ENCODE measurements at regions not wholly inside any gene's neighbourhood (a gene's known extent, or its start where the extent isn't known, plus 50 kb on each side); places are given as distances from the start of the nearest gene placed in this dataset.

- no peak for DNase-seq
These were observed 900.7 kb downstream of the SOCS6 start for GRCh38 chr18:71189581-71189980.

DNA sequence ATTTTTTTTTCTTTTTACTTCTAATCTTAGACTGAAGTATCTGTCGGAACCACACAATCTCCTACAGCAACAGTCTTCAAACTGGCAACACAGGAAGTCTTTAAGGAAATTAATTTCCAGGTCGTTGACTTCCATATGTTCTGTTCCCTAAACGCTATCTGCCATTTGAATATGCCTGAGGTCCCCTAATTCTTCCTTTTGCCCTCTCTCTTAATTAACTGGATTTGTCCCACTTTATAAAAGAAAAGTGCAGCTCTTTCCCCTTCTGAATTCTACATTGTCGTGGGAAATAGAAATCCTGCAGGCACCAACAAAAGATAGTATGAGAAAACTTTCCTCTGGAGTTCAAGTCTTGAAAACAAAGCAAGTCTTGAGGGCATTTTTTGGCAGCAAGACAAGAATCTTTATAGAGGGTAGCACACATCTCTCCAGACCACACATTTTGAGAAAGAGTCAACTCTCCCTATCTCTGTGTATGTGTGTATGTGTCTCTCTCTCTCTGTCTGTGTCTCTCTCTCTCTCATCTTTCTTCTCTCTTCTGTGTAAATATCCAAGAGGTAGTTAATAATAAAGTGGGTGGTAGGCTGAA lies 879.8 kb downstream of the SOCS6 start:
- no peak for DNase-seq

DNA sequence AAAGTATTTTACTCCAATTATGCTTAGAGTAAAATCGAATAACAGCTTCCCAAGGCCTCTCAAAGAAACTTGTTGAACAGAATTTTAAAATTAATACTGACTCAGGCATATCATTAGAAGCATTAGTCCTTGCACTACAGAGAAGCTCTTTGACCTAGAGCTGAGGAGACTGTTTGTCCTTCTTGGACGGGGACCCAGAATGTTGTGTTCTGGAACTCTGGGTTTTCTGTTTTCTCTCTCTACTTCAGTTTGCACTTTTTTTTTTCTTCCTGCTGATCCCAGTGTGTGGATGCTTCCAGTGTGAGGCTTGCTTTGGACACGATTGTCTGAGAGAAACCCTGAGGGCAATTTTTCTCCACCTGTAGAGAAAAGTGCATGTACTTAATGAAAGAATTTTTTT lies 847.6 kb downstream of the SOCS6 start:
- no peak for DNase-seq

GRCh38 chr18:71134122-71134521 lies 845.3 kb downstream of the SOCS6 start:
- no peak for DNase-seq

- no peak for DNase-seq
These were observed 843.1 kb downstream of the SOCS6 start for GRCh38 chr18:71131918-71132317.

DNA sequence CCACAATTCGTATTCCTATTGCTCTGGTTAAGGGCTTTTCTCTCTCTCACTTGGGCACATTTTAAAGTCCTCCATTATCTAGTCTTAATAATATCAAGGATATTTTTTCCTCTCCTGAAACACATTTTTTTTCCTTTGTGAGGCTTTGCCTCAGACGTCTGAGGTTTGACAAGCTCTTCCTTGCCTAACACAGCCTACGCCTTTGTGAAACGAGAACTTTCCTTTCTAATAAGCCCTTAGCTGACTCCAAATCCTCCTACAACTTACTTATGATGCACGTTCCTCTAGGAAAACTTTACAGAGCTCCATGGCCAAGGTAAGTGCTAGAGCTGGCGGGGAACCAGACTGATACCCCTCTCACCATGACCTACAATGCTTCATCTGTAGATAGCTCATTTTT lies 841.5 kb downstream of the SOCS6 start:
- no peak for DNase-seq

GRCh38 chr18:71125581-71125980 lies 836.7 kb downstream of the SOCS6 start:
- no peak for DNase-seq

DNA sequence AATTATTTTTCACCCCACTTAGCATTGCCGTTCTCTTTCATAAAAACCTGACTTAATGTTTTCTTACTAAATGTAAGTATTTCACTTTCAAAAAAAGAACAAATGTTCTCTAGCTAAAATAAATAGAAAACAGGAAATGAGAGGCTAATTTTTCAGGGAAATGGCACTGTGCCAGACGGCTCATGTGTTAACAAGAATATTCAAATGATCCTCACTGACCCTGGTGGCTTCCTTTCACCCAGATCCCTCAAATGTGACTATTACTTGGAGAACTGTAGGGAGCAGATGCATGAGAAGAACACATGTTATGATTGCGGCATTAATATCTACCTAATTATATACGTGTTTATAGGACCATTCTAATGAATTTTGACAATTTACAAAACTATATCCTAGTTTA lies 827.7 kb downstream of the SOCS6 start:
- no peak for DNase-seq

DNA sequence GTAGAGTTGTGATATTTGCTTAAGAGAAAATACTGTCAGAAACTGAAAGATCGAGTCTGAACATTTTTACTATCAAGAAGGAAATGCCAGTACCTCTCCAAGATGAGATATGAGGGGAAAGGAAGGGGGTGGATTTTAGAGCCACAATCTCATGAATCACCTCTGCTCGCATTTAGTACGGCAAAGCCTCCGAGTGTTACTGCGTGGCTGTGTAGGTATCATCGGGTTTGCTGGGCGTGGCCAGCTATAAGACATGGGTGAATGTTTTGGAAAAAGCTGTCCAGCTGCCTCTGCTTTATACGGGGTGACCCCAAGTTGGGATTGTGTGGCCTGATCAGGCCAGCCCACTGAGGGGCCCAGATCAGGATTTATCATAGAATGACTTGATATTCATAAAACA lies 826.4 kb downstream of the SOCS6 start:
- no peak for DNase-seq

DNA sequence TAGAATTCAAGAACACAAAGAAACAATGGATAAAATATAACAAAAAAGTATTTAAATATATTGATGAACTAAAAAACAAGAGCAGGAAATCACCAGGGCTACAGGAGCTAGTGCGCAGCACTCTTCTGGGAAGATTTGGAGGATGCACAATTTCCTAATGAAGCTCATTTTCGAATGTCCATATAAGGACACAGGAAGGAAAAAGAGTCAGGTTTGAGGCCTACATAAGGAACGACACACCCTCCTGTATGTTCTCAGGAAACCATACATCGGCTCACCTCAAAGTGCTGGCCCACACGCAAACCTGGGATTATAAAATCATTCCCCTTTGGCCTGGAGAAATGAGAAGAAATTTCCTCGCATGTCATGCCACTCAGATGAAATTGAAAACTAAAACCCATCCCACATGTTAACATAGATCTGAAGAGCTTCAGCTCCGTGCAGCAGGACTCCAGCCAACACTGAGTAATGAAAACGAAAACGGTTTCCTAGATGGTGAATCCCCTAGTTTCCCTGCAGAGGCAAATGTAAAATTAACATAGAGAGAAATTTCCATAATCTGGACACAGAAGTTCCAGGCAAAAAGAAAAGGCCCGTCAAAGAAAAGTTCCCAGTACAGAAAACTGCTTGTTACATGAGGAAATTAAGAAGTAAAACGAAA lies 825.8 kb downstream of the SOCS6 start:
- DNase-seq: no peak

DNA sequence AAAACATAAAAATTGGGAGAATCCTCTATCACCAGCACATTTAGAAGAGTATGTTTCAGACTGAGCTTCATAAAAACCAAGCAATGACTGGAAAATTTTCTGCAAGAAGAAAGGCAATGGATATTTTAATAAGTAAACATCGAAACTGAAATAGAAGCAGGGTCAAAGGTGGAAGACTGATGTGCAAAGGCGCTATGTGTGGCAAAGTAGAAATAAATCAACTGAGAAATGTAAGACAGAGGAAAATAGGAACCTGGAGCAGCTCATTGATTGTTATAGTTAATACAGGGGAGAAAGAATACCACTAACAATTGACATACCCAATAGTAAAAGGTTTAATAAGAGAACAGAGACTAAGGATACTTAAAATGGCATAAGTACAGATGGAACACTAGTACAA lies 818.4 kb downstream of the SOCS6 start:
- DNase-seq: no peak

DNA sequence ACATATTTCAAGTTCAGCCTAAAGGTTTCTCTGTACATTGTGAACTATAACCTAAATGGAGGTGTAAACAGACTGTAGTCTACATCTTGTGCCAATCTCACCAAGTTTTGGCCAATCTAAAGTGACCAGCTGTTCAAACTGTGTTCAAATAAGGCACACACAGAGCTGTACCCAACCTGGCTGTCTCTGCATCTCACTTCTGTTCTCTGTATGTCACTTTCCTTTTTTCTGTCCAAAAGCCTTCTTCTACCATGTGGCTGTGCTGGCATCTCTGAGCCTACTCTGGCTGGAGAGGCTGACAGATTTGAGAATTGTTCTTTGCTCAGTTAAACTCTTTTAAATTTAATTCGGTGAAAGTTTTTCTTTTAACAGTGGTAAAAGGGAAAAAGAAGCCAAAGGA lies 817.9 kb downstream of the SOCS6 start:
- DNase-seq: no peak

DNA sequence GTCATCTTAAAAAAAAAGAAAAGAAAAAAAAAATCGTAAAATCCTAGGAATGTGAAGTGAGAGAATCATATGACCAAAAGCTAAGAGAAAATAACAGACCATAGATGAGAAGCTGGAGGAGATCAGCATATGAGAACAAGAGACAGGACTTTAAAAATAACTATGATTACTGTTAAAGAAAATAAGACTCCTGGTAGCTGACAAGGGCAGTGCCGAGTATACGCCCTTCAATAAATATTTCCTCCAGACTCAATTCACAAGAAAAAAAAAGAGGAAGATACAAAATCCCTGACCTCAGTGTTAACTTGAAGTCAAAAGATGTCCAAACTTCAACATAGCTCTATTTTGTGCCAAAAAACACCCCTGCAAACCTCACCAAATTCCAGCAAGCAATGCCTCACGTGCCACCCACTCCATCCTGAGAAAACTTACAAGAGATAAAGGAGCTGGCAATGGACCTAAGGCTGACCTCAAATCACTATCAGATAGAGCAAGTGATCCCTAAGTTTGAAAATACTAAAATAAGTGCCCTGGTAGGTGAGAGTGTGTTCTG lies 817.2 kb downstream of the SOCS6 start:
- DNase-seq: no peak

DNA sequence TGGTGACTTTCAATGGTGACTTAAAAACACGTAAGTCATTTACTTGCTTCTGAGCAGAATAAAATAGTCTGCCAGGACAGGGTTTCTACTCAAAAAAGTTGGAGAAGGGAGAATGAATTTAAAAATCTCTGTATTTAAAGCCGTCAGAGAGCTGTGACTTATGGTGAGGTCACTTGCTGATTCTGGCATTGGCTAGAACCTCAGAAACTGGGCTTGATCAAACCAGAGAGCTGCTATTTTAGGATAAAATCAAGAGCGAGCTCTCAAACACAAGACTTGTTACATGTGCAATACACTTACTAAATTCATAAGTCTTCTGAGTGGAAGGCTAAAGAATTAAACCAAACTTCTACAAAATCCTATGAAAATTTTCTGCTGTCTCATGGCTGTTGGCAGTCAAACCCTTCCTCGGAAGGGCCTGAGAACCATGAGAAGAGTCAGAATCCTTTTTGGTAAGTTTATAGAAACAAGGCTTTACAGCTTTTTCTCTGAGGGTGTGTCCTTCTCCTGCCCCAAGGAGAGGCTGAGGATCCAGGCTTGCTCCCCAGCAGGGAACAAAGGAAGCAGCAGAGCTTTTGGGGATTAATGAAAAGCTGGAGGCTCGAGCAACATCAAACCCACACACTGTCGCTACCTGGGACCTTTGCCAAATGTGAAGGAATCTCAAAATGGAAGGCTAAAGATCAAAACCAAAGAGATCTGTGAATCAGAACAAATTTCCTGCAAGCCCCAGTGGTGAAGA lies 816.4 kb downstream of the SOCS6 start:
- DNase-seq: no peak

DNA sequence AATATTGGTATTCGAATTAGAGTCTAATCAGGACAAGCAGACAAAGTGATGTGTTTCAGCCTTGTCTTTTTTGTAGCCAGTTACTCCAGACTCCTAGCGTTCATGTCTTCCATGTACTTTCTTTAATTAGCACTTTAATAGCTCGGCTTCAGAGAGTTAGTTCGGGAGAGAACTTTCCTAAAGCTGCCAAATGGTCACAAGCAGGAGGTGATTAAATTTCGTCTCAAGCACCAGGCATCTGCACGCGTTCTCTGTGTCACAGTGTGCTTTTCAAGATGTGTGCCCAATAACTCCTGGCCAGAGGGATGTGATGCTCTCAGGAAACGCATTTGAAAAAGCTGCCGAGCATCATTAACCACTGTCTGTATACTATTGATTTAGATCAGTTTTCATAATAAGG lies 790.8 kb downstream of the SOCS6 start:
- DNase-seq: no peak

- DNase-seq: no peak
These were observed 788.6 kb downstream of the SOCS6 start for GRCh38 chr18:71077451-71077850.

DNA sequence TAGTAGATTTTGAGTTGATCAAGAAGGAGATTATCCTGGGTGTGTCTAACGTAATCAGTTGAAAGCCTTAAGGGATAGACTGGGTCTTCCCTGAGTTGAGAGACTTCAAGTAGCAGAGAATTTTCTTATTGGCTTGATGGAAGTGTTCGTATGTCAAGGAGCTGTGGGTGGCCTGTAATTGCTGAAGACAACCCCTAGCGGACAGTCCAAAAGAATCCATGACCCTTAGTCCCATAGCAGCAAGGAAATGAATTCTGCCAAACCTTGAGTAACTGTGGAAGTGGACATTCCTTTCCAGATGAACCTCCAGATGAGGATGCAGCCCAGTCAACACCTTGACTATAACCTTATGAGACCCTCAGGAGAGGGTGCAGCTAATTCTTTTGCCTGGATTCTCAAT lies 786.3 kb downstream of the SOCS6 start:
- no peak for DNase-seq

DNA sequence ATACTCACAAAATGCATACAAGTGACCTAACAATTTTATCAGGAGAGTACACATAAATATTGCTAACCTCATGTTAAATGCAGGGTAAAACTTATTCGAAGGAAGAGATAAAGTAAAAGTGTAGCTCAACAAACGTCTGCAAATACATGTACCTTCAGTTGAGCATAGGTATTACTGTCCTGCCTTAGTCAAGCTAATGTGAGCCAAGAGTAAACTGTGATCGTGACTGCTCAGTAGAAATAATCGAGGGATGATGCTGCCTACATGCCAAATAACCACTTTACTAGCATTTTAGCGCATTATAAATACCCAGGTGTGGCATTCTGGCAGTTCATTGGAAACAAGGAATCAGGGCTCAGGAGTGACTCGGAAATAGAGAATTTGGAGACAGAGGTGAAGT lies 779.5 kb downstream of the SOCS6 start:
- DNase-seq: no peak

GRCh38 chr18:71049893-71050292 lies 761.0 kb downstream of the SOCS6 start:
- DNase-seq: no peak

DNA sequence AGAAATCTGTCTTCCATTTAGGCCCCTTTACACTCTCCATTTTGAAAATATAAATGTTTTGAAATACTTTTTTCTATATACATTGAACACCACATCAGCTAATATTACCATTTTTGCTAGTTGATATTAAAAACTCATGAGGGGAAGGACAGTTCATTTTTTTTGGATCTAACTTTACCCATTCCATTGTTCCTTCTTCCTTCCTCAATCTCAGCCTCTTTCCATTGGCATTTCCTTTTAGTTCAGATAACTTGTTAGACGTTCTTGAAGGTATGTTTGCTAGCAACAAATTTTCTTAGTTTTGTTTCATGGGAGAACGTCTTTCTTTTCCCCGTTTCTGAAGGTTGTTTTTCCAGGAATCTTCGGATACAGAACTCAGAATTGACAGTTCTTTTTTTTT lies 759.0 kb downstream of the SOCS6 start:
- no peak for DNase-seq

GRCh38 chr18:71045331-71046065 lies 756.7 kb downstream of the SOCS6 start:
- DNase-seq: no peak

DNA sequence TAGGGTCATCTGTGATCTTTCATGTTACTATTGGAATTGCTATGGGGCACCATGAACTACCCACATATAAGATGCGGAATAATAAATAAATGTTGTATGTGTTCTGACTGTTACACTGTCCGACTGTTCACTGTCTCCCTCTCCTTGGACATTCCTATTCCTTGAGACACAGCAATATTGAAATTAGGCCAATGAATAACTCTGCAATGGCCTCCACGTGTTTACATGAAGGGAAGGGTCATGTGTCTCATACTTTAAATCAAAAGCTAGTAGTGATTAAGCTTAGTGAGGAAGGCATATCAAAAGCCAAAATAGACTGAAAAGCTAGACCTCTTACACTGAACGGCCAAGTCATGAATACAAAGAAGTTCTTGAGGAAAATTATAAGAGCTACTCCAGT lies 751.3 kb downstream of the SOCS6 start:
- no peak for DNase-seq

DNA sequence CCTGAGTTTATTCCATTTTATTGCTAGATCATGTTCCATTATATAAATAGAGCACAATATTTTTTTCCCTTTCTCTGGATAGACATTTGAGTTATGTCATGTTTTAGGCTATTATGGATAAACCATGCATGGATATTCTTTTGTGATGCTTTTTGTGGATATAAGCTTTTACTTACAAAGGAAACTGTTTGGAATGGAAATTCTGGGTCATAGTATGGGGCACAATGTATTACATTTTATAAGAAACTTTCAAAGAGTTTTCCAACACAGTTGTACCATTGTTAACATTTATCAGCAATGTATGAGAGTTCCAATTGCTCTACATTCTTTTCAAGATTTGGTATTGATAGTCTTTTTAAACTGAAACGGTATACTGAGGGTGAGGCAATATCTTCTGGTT lies 749.4 kb downstream of the SOCS6 start:
- no peak for DNase-seq

- no peak for DNase-seq
These were observed 747.9 kb downstream of the SOCS6 start for GRCh38 chr18:71036783-71037182.
